IgD-negative memory B cell (primary cell): ENCODE measurements at regions not wholly inside any gene's neighbourhood (a gene's known extent, or its start where the extent isn't known, plus 50 kb on each side); places are given as distances from the start of the nearest gene placed in this dataset.
"Not testable (repeated sequence)": the region's sequence is repeated elsewhere in the genome, so short reads cannot be mapped to it uniquely, and the experiment has no call there.

Experiments used
- H3K27ac Mint-ChIP-seq, 3 donors: one replicate each; pipeline ENCODE4 v1.8.0; 2020 to 2022; ENCODE audit warnings: mild to moderate bottlenecking in 3 of 3, mixed read lengths in 3 of 3, moderate library complexity in 1 of 3
- H3K27me3 Mint-ChIP-seq: one replicate; pipeline ENCODE4 v1.8.0; 2021; ENCODE audit warnings: mixed read lengths
- H3K36me3 Mint-ChIP-seq: one replicate; pipeline ENCODE4 v1.8.0; 2020; ENCODE audit warnings: mild to moderate bottlenecking, mixed read lengths
- H3K4me1 Mint-ChIP-seq, 3 donors: one replicate each; pipeline ENCODE4 v1.8.0; 2020 to 2022; ENCODE audit warnings: mixed read lengths in 3 of 3, mild to moderate bottlenecking in 1 of 3
- H3K4me3 Mint-ChIP-seq, 4 donors: one replicate each; pipeline ENCODE4 v1.8.0; 2020 to 2022; ENCODE audit warnings: mild to moderate bottlenecking in 4 of 4, mixed read lengths in 4 of 4, moderate library complexity in 3 of 4
- H3K9me3 Mint-ChIP-seq, 3 donors: one replicate each; pipeline ENCODE4 v1.8.0; 2020 to 2021; ENCODE audit warnings: mixed read lengths in 3 of 3, mild to moderate bottlenecking in 1 of 3

GRCh38 chr2:183837157-183837556 lies 712.9 kb downstream of the NUP35 start:
- Mint-ChIP-seq H3K4me3 (no peak overlapping the region), H3K4me1 (no peaks in the 10 kb centered on the region), H3K36me3 (no peaks in the 10 kb centered on the region), H3K27ac (no peak overlapping the region), H3K9me3 (peaks cover 0 to 4% (median 0%) of the 10 kb centered on the region in 3 donors), H3K27me3 (no peaks in the 10 kb centered on the region)

GRCh38 chr2:183838295-183838694 lies 714.1 kb downstream of the NUP35 start:
- Mint-ChIP-seq H3K4me1 (no peaks in the 10 kb centered on the region), H3K4me3 (no peak overlapping the region), H3K36me3 (no peaks in the 10 kb centered on the region), H3K27ac (no peak overlapping the region), H3K27me3 (no peaks in the 10 kb centered on the region), H3K9me3 (peaks cover 0 to 4% (median 0%) of the 10 kb centered on the region in 3 donors)

- Mint-ChIP-seq H3K36me3 (no peaks in the 10 kb centered on the region), H3K4me3 (no peak overlapping the region), H3K9me3 (peaks cover 0 to 4% (median 0%) of the 10 kb centered on the region in 3 donors), H3K4me1 (no peaks in the 10 kb centered on the region), H3K27ac (no peak overlapping the region), H3K27me3 (no peaks in the 10 kb centered on the region)
Measured at GRCh38 chr2:183840061-183840584, 715.9 kb downstream of the NUP35 start.

GRCh38 chr2:183849826-183850225 lies 725.6 kb downstream of the NUP35 start:
- not testable (repeated sequence) for H3K27me3 Mint-ChIP-seq, H3K27ac Mint-ChIP-seq, H3K36me3 Mint-ChIP-seq, H3K4me3 Mint-ChIP-seq, H3K4me1 Mint-ChIP-seq, H3K9me3 Mint-ChIP-seq

GRCh38 chr2:183859129-183859528 lies 734.9 kb downstream of the NUP35 start:
- no peaks in the 10 kb centered on the region for H3K27me3 Mint-ChIP-seq
- no peaks in the 10 kb centered on the region for H3K4me1 Mint-ChIP-seq
- H3K9me3 Mint-ChIP-seq, result peaks cover 2 to 19% (median 3%) of the 10 kb centered on the region in 3 donors
- no peak overlapping the region for H3K4me3 Mint-ChIP-seq
- no peak overlapping the region for H3K27ac Mint-ChIP-seq
- no peaks in the 10 kb centered on the region for H3K36me3 Mint-ChIP-seq

GRCh38 chr2:183866666-183867065 lies 731.7 kb upstream of the ZNF804A start:
- Mint-ChIP-seq H3K4me1 (no peaks in the 10 kb centered on the region), H3K27me3 (no peaks in the 10 kb centered on the region), H3K36me3 (no peaks in the 10 kb centered on the region), H3K9me3 (no peaks in the 10 kb centered on the region), H3K27ac (no peak overlapping the region), H3K4me3 (no peak overlapping the region)

- no peak overlapping the region for H3K27ac Mint-ChIP-seq
- no peaks in the 10 kb centered on the region for H3K9me3 Mint-ChIP-seq
- no peaks in the 10 kb centered on the region for H3K36me3 Mint-ChIP-seq
- no peaks in the 10 kb centered on the region for H3K4me1 Mint-ChIP-seq
- no peak overlapping the region for H3K4me3 Mint-ChIP-seq
- no peaks in the 10 kb centered on the region for H3K27me3 Mint-ChIP-seq
Measured at GRCh38 chr2:183867206-183867605, 731.1 kb upstream of the ZNF804A start.

- no peak overlapping the region for H3K4me3 Mint-ChIP-seq
- no peaks in the 10 kb centered on the region for H3K36me3 Mint-ChIP-seq
- H3K4me1 Mint-ChIP-seq, result no peaks in the 10 kb centered on the region
- no peaks in the 10 kb centered on the region for H3K9me3 Mint-ChIP-seq
- no peaks in the 10 kb centered on the region for H3K27me3 Mint-ChIP-seq
- H3K27ac Mint-ChIP-seq, result peak overlapping the region in 1 of 3 donors; percentile 8
Measured at GRCh38 chr2:183868153-183868552, 730.2 kb upstream of the ZNF804A start.

- no peaks in the 10 kb centered on the region for H3K9me3 Mint-ChIP-seq
- no peaks in the 10 kb centered on the region for H3K4me1 Mint-ChIP-seq
- H3K27me3 Mint-ChIP-seq, result no peaks in the 10 kb centered on the region
- no peaks in the 10 kb centered on the region for H3K36me3 Mint-ChIP-seq
- H3K27ac Mint-ChIP-seq, result no peak overlapping the region
- no peak overlapping the region for H3K4me3 Mint-ChIP-seq
Measured at GRCh38 chr2:183868707-183869106, 729.6 kb upstream of the ZNF804A start.

- no peaks in the 10 kb centered on the region for H3K4me1 Mint-ChIP-seq
- no peak overlapping the region for H3K27ac Mint-ChIP-seq
- peaks cover 0 to 2% (median 0%) of the 10 kb centered on the region in 3 donors for H3K9me3 Mint-ChIP-seq
- no peaks in the 10 kb centered on the region for H3K27me3 Mint-ChIP-seq
- H3K36me3 Mint-ChIP-seq, result no peaks in the 10 kb centered on the region
- H3K4me3 Mint-ChIP-seq, result no peak overlapping the region
Measured at GRCh38 chr2:183872131-183872530, 726.2 kb upstream of the ZNF804A start.

GRCh38 chr2:183881978-183882377 lies 716.4 kb upstream of the ZNF804A start:
- H3K4me3 Mint-ChIP-seq, result no peak overlapping the region
- no peaks in the 10 kb centered on the region for H3K27me3 Mint-ChIP-seq
- no peaks in the 10 kb centered on the region for H3K4me1 Mint-ChIP-seq
- no peak overlapping the region for H3K27ac Mint-ChIP-seq
- H3K9me3 Mint-ChIP-seq, result peaks cover 0 to 16% (median 3%) of the 10 kb centered on the region in 3 donors
- H3K36me3 Mint-ChIP-seq, result no peaks in the 10 kb centered on the region

- Mint-ChIP-seq H3K4me1 (no peaks in the 10 kb centered on the region), H3K36me3 (no peaks in the 10 kb centered on the region), H3K27ac (no peak overlapping the region), H3K27me3 (no peaks in the 10 kb centered on the region), H3K4me3 (no peak overlapping the region), H3K9me3 (peaks cover 0 to 4% (median 2%) of the 10 kb centered on the region in 3 donors)
Measured at GRCh38 chr2:183892315-183892941, 705.9 kb upstream of the ZNF804A start.

GRCh38 chr2:183898641-183899040 lies 699.7 kb upstream of the ZNF804A start:
- no peak overlapping the region for H3K27ac Mint-ChIP-seq
- H3K9me3 Mint-ChIP-seq, result peaks cover 0 to 4% (median 2%) of the 10 kb centered on the region in 3 donors
- no peaks in the 10 kb centered on the region for H3K4me1 Mint-ChIP-seq
- H3K36me3 Mint-ChIP-seq, result peaks cover 2% of the 10 kb centered on the region
- H3K4me3 Mint-ChIP-seq, result no peak overlapping the region
- no peaks in the 10 kb centered on the region for H3K27me3 Mint-ChIP-seq

- peaks cover 0 to 6% (median 3%) of the 10 kb centered on the region in 3 donors for H3K9me3 Mint-ChIP-seq
- peak overlapping the region in 1 of 3 donors; percentile 19 for H3K27ac Mint-ChIP-seq
- H3K27me3 Mint-ChIP-seq, result no peaks in the 10 kb centered on the region
- H3K4me1 Mint-ChIP-seq, result no peaks in the 10 kb centered on the region
- no peak overlapping the region for H3K4me3 Mint-ChIP-seq
- H3K36me3 Mint-ChIP-seq, result peaks cover 2% of the 10 kb centered on the region
Measured at GRCh38 chr2:183901931-183902330, 696.4 kb upstream of the ZNF804A start.

- Mint-ChIP-seq H3K4me1 (no peaks in the 10 kb centered on the region), H3K9me3 (peaks cover 0 to 6% (median 3%) of the 10 kb centered on the region in 3 donors), H3K27me3 (no peaks in the 10 kb centered on the region), H3K36me3 (peaks cover 2% of the 10 kb centered on the region), H3K4me3 (no peak overlapping the region), H3K27ac (no peak overlapping the region)
Measured at GRCh38 chr2:183903026-183903425, 695.3 kb upstream of the ZNF804A start.

GRCh38 chr2:183916041-183916440 lies 682.3 kb upstream of the ZNF804A start:
- not testable (repeated sequence) for H3K27me3 Mint-ChIP-seq, H3K36me3 Mint-ChIP-seq, H3K27ac Mint-ChIP-seq, H3K9me3 Mint-ChIP-seq, H3K4me3 Mint-ChIP-seq, H3K4me1 Mint-ChIP-seq
